B cell (primary cell): ENCODE measurements at regions not wholly inside any gene's neighbourhood (a gene's known extent, or its start where the extent isn't known, plus 50 kb on each side); places are given as distances from the start of the nearest gene placed in this dataset.

Source experiments
- ATAC-seq: fragments of 200-7000 bp; cut with Tn5 transposase; one replicate; pipeline ENCODE4 v1.10.0; 2021; ENCODE audit warnings: low read depth, mild to moderate bottlenecking, moderate number of reproducible peaks, moderate library complexity
- CTCF ChIA-PET: fragments of 350-600 bp; sonication (Branson Sonifier 250); formaldehyde crosslinking; loops from one replicate; lab custom pipeline; 2021; ENCODE audit warnings: antibody characterized with exemption, inconsistent platforms; lab: Charles Lee
- POLR2A ChIA-PET: fragments of 350-600 bp; sonication (Branson Sonifier 250); formaldehyde crosslinking; loops from one replicate; lab custom pipeline; 2021; ENCODE audit warnings: antibody characterized with exemption; lab: Charles Lee
- DNase-seq: peaks from one replicate; pipeline ENCODE4 v3.0.0; 2013
- H2AFZ ChIP-seq: 2 replicates; pipeline ENCODE4 v1.6.1; 2012; ENCODE audit warnings: mild to moderate bottlenecking, low read depth, low read length; ENCODE audit not compliant: insufficient read depth, poor library complexity, severe bottlenecking
- H3K27ac ChIP-seq, 2 donors: 1 replicate in 1 of 2; 2 replicates in 1 of 2; pipeline ENCODE4 v1.5.1; 2012 to 2013; ENCODE audit warnings: low read length in 2 of 2, mild to moderate bottlenecking in 2 of 2, moderate library complexity in 1 of 2
- H3K27me3 ChIP-seq, 4 experiments: fragments of 200-600 bp in 1 of 4; sonication (generic) in 1 of 4; replicated peaks in 1 of 4; 1 replicate in 2 of 4; 2 replicates in 2 of 4; pipeline versions ENCODE4 v1.6.1 to v1.7.0; 2013 to 2016; ENCODE audit warnings: low read length in 3 of 4, mild to moderate bottlenecking in 2 of 4, mixed read lengths in 1 of 4, moderate library complexity in 1 of 4; ENCODE audit not compliant: insufficient read depth in 4 of 4, control insufficient read depth in 3 of 4; ENCODE audit errors: control extremely low read depth in 1 of 4
- H3K36me3 ChIP-seq, 2 experiments: replicated peaks in 1 of 2; 1 replicate in 1 of 2; 2 replicates in 1 of 2; pipeline versions ENCODE4 v1.6.1 to v1.7.1; 2013; ENCODE audit warnings: low read length in 1 of 2; ENCODE audit not compliant: insufficient read depth in 2 of 2, control insufficient read depth in 1 of 2; ENCODE audit errors: control extremely low read depth in 1 of 2, extremely low read depth in 1 of 2
- H3K4me1 ChIP-seq, 2 donors: fragments of 200-600 bp in 1 of 2; sonication (generic) in 1 of 2; 1 replicate in 1 of 2; 2 replicates in 1 of 2; pipeline versions ENCODE4 v1.5.1 to v1.6.1; 2013 to 2017; ENCODE audit warnings: low read length in 2 of 2; ENCODE audit not compliant: control insufficient read depth in 2 of 2, insufficient read depth in 2 of 2
- H3K4me2 ChIP-seq: replicated peaks from 2 replicates; pipeline ENCODE3; 2012; ENCODE audit warnings: mild to moderate bottlenecking, low read depth, low read length; ENCODE audit not compliant: poor library complexity, severe bottlenecking
- H3K4me3 ChIP-seq, 5 experiments: fragments of 200-600 bp in 1 of 5; sonication (generic) in 1 of 5; 1 replicate in 3 of 5; 2 replicates in 2 of 5; pipeline versions ENCODE4 v1.5.1 to v1.7.0; 2011 to 2016; ENCODE audit warnings: low read length in 4 of 5, mild to moderate bottlenecking in 4 of 5, low read depth in 2 of 5, control low read depth in 1 of 5, moderate library complexity in 1 of 5; ENCODE audit not compliant: insufficient read depth in 1 of 5; ENCODE audit errors: control extremely low read depth in 1 of 5, extremely low read depth in 1 of 5
- H3K79me2 ChIP-seq: fragments of 200-600 bp; sonication (generic); one replicate; pipeline ENCODE4 v1.6.0; 2016; ENCODE audit warnings: low read length; ENCODE audit not compliant: control insufficient read depth, insufficient read depth
- H3K9ac ChIP-seq: fragments of 200-600 bp; sonication (generic); 2 replicates; pipeline ENCODE4 v1.6.1; 2017; ENCODE audit warnings: mild to moderate bottlenecking, low read length, moderate library complexity
- H3K9me3 ChIP-seq, 3 donors: one replicate each; pipeline versions ENCODE4 v1.6.1 to v1.7.1; 2013; ENCODE audit warnings: low read length in 2 of 3; ENCODE audit not compliant: control insufficient read depth in 2 of 3, insufficient read depth in 1 of 3; ENCODE audit errors: control extremely low read depth in 1 of 3
- H4K20me1 ChIP-seq: 2 replicates; pipeline ENCODE4 v1.6.0; 2012; ENCODE audit warnings: mild to moderate bottlenecking, low read length; ENCODE audit not compliant: insufficient read depth, control insufficient read depth, poor library complexity, severe bottlenecking
- H3K27ac Mint-ChIP-seq: one replicate; pipeline ENCODE4 v1.8.0; 2021; ENCODE audit warnings: mixed read lengths
- H3K27me3 Mint-ChIP-seq: one replicate; pipeline ENCODE4 v1.8.0; 2021; ENCODE audit warnings: mixed read lengths
- H3K4me1 Mint-ChIP-seq: one replicate; pipeline ENCODE4 v1.8.0; 2021; ENCODE audit warnings: mixed read lengths
- H3K4me3 Mint-ChIP-seq: one replicate; pipeline ENCODE4 v1.8.0; 2021; ENCODE audit warnings: mixed read lengths
- H3K9me3 Mint-ChIP-seq: one replicate; pipeline ENCODE4 v1.8.0; 2022; ENCODE audit warnings: mixed read lengths; ENCODE audit not compliant: insufficient read depth
- EZH2 ChIP-seq: IDR thresholded peaks from 2 replicates; pipeline ENCODE4 v1.6.1; 2012; ENCODE audit warnings: borderline replicate concordance, low read depth, mild to moderate bottlenecking, moderate library complexity, low read length; ENCODE audit not compliant: insufficient read depth, poor library complexity, severe bottlenecking
- WGBS: methylation state at CpG from one replicate; pipeline ENCODE4 v1.1.5; 2013; ENCODE audit warnings: missing lambda C conversion rate; ENCODE audit not compliant: insufficient coverage; 5-methylcytosine and 5-hydroxymethylcytosine counted together
- intact Hi-C: fragments of 100-400 bp; cut with micrococcal nuclease; formaldehyde crosslinking; loops from one replicate; pipeline ENCODE4 v1.10.0; 2022
- TF ChIP-seq, protein P1 (sequence below): fragments of 200-600 bp; IDR thresholded peaks from one replicate; pipeline ENCODE4 v1.8.0; 2022; ENCODE audit warnings: antibody characterized with exemption, mild to moderate bottlenecking

DNA sequence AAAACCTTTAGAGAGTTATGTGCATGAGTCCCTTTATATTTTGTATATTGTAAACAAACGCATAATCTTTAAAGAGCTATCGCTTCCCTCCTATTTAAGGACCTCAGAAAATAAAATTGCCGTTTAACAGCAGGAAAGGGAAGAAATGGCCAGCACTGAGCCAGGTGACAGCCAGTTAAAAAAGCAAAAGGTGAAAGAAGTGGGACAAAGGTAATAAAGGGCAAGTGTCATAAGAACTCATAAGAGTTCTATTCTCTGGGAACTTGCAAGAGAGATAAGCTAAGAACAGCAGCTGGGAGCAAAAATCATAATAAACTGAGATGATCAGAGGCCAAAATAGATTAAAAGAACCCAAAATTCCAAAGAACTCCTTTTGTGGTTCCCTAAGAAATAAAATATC lies 520.9 kb upstream of the PKN2 start:
- no peak for TF ChIP-seq EZH2
- TF ChIP-seq, protein P1, sequence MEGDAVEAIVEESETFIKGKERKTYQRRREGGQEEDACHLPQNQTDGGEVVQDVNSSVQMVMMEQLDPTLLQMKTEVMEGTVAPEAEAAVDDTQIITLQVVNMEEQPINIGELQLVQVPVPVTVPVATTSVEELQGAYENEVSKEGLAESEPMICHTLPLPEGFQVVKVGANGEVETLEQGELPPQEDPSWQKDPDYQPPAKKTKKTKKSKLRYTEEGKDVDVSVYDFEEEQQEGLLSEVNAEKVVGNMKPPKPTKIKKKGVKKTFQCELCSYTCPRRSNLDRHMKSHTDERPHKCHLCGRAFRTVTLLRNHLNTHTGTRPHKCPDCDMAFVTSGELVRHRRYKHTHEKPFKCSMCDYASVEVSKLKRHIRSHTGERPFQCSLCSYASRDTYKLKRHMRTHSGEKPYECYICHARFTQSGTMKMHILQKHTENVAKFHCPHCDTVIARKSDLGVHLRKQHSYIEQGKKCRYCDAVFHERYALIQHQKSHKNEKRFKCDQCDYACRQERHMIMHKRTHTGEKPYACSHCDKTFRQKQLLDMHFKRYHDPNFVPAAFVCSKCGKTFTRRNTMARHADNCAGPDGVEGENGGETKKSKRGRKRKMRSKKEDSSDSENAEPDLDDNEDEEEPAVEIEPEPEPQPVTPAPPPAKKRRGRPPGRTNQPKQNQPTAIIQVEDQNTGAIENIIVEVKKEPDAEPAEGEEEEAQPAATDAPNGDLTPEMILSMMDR, result no peak
- no peaks in the 10 kb centered on the region for H3K4me1 ChIP-seq
- no peak overlapping the region for H3K27ac ChIP-seq
- H3K9me3 ChIP-seq, result no peaks in the 10 kb centered on the region
- intact Hi-C loops, result no loop called here
- WGBS, result no CpG with 5 or more reads among the region's 3 CpGs
- no peak overlapping the region for H3K9ac ChIP-seq
- H3K4me3 ChIP-seq, result no peak overlapping the region
- H4K20me1 ChIP-seq, result no peaks in the 10 kb centered on the region
- no peak overlapping the region for H3K4me2 ChIP-seq
- no peaks in the 10 kb centered on the region for H3K36me3 ChIP-seq
- no peak overlapping the region for H2AFZ ChIP-seq
- no peaks in the 10 kb centered on the region for H3K79me2 ChIP-seq
- no peaks in the 10 kb centered on the region for H3K4me1 Mint-ChIP-seq
- H3K4me3 Mint-ChIP-seq, result no peak overlapping the region
- peaks cover 24% of the 10 kb centered on the region for H3K27me3 Mint-ChIP-seq
- DNase-seq (no peak), ATAC-seq (no peak)
- peaks cover 0 to 9% (median 2%) of the 10 kb centered on the region in 4 experiments for H3K27me3 ChIP-seq
- POLR2A ChIA-PET, result no interaction called here
- CTCF ChIA-PET, result interaction anchor here (1.3 kb wide), 1 partner anchor 18 kb away, joined by 5 read pairs; no protein-coding TSS in a partner anchor
- H3K9me3 Mint-ChIP-seq, result no peaks in the 10 kb centered on the region
- H3K27ac Mint-ChIP-seq, result no peak overlapping the region

DNA sequence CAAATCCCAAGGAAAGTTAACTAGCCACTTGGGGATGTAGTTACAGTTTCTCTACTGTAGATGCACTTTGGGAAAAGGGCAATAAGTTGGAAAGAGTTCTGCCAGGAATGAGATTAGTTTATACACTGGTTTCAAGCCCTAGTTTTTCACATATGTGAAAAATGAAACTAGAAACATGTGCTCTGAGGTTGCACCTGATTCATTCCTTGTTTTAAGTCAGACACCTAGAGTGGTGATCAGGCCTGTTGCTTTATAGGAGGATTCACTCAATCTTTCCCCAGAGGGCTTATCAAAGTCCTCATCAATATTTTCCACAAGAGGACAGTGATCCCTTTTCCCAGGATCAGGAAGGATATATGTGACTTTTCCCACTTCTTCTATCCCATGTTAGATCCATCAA lies 515.9 kb upstream of the PKN2 start:
- H3K27me3 Mint-ChIP-seq, result peaks cover 39% of the 10 kb centered on the region
- no peak overlapping the region for H2AFZ ChIP-seq
- ATAC-seq (no peak), DNase-seq (no peak)
- no peak overlapping the region for H3K27ac ChIP-seq
- POLR2A ChIA-PET, result no interaction called here
- TF ChIP-seq, protein P1, result no peak
- no peak for TF ChIP-seq EZH2
- H3K4me1 Mint-ChIP-seq, result no peaks in the 10 kb centered on the region
- no peaks in the 10 kb centered on the region for H3K4me1 ChIP-seq
- no peaks in the 10 kb centered on the region for H3K79me2 ChIP-seq
- CTCF ChIA-PET, result interaction anchor here (1.2 to 4.4 kb wide), 2 partner anchors 12 to 16 kb away, joined by 3 to 26 read pairs; no protein-coding TSS in a partner anchor
- H3K4me3 ChIP-seq, result no peak overlapping the region
- H3K9me3 ChIP-seq, result no peaks in the 10 kb centered on the region
- peaks cover 0 to 6% (median 0%) of the 10 kb centered on the region in 4 experiments for H3K27me3 ChIP-seq
- no peak overlapping the region for H3K4me3 Mint-ChIP-seq
- no peak overlapping the region for H3K27ac Mint-ChIP-seq
- H3K4me2 ChIP-seq, result no peak overlapping the region
- H3K9ac ChIP-seq, result no peak overlapping the region
- no peaks in the 10 kb centered on the region for H4K20me1 ChIP-seq
- intact Hi-C loops, result no loop called here
- H3K9me3 Mint-ChIP-seq, result no peaks in the 10 kb centered on the region
- H3K36me3 ChIP-seq, result no peaks in the 10 kb centered on the region
